Glomerular endothelial cell (primary cell): ENCODE measurements at regions not wholly inside any gene's neighbourhood (a gene's known extent, or its start where the extent isn't known, plus 50 kb on each side); places are given as distances from the start of the nearest gene placed in this dataset.

Experiments
- DNase-seq: peaks from one replicate; pipeline ENCODE4 v3.0.0-alpha.2; 2011; ENCODE audit warnings: low read depth, low spot score; ENCODE audit errors: extremely low read depth

DNA sequence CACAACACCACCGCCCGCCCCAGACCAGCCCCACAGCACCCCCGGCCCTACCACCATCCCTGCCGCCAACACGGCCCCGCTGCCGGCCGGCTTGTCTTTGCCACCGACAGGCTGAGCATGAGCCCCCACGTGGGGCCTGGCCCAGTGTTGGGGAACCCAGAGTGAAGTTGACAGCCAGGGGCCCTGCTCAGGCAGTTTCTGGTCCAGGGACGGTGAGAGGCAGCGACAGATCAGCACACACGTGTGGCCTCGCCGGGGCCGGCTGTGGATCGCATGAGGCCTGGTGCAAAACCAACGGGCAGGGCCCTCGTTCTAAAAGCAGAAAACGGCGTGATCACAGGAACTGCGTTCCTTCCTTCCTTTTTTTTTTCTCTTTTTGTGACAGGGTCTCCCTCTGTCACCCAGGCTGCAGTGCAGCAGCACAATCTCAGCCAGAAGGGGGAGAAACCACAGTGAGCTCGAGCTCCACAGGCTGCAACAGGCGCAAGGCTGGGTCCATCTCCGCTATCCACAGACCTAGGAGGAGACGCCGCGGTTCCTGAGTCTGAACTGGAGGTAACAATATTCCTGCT lies 50.5 kb upstream of the FBRSL1 start:
- DNase-seq: no peak

DNA sequence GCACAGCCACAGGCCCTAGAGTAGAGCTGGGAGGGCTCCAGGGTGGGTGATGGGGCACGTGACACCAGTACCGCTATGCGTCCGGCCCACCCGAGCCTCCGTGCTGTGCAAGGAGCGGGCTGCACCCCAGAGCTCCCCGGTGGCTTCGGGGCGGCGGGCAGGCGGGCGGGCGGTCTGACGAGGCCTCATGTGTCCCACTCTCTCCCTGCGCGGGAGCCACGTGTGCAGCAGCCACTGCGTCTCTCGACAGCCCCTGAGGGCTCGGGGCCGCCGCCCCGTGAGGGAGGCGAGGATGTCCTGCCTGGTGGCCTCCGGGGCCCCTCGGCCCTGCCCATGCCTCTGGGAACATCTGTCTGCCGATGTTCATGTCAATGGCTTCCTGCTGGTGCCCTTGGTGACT lies 51.2 kb upstream of the FBRSL1 start:
- DNase-seq: no peak

DNA sequence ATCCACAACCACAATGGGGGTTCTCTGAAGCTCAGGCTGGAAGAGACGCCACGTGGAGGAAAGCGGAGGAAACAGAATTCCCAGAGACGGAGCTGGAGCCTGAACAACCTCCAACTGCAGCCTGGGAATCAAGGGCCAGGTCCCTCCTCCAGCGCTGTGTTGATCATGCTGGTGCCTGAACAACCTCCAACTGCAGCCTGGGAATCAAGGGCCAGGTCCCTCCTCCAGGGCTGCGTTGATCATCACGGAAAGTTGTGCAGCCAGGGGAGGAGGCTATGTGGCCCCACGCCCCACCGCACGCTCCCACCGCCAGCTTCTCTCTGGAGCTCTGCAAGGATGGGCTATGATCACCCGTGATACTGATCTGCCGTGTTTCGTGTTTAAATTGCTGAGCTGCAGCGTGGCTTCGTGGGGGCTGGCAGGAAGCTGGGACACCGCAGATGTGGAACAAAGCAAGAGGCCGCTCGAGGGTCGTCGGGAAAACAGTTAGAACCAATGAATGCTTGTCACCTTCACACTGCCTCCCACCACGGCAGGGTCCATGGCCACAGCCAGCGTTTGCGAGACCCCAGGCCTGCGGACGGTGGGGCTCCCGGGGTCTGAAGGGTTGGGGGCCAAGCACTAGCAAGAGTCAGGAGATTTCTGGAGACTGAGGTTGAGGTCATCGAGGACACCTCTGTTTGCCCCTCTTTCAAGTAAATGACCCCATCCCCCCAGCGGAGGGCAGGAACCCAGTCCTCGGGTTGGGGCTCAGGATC lies 51.8 kb upstream of the FBRSL1 start:
- no peak for DNase-seq

DNA sequence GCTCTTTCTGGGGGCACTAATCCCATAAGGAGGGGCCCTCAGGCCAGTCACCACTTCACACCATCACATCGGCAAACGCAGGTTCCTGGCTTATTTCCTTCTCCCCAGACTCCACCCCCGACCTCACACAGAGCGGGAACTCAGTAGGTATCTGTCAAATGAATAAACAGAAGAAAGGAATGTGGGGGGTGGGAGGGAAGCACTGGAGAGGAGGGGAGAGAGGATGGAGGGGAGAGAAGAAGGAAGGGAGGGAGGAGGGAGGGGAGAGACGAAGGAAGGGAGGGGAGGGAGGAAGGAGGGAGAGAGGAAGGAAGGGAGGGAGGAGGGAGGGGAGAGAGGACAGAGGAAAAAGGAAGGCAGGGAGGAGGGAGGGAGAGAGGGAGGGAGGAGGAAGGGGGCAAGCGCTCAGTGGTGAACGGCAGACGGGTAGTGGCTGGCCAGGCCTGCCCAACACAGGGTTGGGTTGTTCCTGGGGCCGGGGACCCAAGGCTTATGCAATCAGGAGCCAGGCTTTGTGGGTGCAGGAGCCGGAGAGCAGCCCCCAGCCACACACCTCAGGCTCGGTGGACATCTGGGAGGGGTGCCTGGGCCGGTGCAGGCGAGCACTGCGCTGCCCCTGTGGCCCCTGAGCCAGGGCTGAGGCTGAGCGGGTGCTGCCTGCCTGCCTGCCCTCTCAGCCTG lies 52.6 kb upstream of the FBRSL1 start:
- DNase-seq: no peak

DNA sequence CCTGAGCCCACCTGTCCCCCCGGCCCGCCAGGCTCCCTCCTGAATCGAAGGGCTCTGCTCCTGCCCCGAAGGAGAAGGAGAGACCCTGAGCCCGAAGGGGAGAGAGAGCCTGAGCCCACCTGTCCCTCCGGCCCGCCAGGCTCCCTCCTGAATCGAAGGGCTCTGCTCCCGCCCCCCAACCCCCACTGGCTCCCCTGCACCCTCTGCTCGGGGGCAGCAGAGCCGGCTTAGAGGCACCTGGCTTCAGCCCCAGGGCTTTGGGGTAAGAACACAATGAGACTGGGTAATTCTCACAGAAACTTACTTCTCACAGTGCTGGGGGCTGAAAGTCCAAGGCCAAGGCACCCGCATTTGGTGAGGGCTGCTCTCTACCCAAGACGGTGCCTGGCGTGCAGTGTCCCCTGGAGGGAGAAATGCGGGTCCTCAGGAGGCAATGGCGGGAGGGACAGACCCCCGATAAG lies 53.1 kb upstream of the FBRSL1 start:
- DNase-seq: no peak

DNA sequence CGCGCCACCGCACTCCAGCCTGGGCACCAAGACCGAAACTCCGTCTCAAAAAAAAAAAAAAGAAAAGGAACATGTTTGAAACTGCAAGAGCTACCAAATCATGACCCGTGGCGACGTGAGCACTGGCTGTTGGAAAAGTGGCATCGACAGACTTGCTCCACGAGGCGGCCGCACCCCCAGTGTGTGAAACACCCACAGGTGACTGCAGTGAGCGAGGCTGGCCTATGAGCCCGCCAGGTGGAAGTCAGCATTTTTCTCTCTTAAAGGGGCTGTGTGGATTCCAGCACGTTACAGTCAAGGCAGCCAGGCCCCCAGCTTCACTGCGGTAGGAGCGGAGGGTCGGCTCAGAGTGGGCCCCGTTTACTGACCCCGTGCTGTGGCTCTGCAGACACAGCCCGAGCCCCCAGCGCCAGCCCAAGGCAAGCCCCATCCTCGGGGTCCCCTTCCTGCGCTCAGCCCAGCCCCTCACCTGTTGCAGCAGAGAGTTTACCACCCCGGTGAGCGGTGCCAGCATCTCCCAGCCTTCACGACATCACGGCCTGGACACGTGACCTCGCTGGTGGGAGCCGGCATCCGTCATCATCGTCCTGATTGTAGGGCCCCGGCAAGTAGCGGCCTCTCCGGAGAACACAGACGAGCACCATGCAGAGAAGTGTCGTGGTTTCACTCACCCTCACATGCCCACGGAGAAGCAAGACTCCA lies 54.3 kb upstream of the FBRSL1 start:
- no peak for DNase-seq

DNA sequence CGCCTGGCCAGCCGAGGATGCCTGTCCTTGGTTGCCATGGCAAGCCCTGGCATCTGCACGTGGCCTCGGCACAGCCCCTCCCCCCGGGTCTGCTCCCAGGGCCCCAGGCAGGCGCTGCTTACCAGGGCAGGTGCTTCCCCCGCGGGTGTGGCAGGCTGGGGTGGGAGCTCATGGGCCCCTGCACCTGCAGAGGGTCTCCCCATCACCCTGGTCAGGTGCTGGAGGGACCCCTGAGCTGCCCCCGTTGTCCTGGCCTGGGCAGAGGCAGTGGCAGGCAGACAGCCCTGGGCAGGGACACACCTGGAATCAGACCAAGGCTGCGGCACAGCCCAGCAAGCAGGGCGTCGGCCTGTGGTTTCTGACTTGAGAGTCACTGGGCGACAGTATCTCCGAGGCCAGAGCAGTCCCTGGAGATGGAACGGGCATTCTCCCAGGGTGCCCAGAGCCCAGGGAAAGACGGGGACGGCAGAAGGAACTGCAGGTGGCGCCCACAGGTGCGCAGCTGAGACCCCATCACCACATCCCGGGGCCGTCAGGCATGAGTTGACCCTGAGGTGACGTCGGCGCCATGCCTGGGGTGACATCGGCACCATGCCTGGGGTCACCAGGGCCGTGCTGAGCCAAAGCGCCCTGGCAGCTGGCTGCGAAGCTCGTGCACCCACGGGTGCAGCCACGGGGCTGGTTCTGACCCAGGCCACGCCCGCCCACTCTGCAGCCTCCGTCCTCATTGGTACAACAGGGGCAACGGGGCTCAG lies 56.1 kb upstream of the FBRSL1 start:
- no peak for DNase-seq

DNA sequence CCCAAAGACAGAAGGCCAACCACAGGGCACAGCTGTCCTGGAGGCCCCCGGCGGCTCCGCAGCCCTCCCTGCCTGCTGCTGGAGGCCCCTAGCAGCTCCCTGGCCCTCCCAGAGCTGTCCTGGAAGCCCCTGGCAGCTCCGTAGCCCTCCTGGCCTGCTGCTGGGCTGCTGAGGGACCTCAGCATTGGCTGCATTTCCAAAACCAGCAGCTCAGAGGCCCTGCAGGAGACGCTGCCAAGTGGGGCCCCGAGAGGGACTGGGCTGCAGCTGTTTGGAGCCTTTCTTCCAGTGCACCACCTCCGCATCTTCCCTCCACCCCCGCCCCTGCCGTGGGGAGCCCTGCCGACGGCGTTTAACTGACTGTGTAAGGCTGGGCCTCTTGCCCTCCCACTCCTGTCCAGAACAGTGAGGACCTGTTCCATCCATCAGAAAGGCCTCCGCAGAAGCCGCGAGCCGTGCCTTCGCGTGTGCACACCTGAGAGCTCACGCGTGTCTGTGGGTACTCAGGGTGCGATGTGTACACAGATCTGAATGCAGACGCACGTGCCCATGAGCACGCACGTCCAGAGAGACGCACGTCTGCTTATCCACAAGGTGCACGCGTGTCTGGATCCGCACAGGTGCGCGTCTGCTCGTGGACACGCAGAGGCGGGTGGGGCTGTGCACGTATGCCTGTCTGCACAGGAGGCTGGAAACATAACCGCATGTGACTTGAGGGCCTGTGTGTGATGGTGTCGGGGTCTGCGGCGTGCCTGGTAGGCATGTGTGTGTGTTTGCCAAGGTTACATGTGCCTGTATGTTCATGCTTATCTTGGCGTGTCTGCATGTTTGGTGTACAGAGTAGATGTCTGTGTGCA lies 57.0 kb upstream of the FBRSL1 start:
- no peak for DNase-seq

DNA sequence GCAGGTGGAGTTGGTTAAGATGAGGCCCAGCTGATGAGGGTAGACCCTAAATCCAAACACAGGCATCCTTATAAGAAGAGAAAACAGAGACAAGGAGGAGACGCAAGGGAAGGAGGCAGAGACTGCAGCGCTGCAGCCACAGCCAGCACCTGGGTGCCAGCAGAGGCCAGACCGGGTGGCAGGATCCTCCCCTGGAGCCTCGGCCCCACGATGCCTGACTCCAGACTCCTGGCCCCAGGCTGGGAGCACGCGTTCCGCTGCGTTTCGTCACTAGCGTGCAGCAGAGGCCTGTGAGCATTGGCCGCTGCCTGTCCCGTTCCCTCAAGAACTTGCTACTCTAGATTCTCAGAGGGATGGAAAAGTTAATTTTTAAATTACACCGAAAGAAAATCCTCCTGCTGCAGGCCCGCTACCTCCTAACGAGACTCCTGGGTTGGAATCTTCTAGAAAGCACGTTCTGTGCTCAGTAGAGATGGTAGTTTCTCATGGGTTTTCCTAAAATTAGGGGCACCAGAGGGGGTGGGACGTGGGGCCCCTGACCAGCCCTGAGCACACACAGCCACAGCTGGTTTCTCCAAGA lies 57.7 kb upstream of the FBRSL1 start:
- DNase-seq: no peak

DNA sequence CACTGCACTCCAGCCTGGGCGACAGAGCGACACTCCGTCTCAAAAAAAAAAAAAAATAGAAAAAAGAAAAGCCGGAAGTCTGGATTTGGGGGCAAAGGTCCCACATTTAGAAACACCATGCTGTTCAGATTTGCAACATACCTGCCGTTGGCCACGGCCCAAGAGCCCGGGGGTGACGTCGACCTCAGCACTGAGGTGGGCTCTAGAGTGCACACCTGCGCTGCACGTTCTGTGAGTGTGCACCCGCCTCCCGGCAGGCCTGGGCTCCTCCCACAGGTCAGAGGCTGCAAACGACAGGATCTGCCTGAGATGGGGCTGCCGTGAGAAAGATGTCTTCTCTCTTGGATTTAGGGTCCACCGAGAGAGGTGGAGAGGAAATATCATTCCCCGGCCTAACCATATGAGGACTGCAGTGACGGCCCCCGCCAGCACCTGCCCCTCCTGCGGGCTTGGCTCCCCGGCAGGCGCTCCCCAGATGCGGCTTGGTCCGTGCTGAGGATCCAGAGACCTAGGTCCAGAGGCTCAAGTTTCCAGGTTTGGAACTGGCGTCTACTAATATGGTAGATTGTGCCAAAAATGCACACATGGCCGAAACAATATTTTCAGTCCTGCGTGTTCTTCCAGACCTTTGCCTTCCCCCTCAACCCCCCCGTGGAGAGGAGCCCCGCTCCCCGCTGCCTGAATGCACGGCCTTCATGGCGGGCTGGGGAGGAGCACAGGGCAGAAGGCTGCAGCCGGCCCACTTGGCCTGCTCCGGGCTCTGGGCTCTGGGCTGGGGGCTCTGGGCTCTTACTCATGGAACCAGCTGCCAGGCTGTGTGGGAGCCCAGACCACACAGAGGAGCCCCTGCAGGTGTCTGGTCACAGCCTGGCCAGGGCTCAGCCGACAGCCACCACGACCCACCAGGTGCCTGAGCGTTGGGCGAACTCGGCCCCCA lies 58.8 kb upstream of the FBRSL1 start:
- DNase-seq: no peak

DNA sequence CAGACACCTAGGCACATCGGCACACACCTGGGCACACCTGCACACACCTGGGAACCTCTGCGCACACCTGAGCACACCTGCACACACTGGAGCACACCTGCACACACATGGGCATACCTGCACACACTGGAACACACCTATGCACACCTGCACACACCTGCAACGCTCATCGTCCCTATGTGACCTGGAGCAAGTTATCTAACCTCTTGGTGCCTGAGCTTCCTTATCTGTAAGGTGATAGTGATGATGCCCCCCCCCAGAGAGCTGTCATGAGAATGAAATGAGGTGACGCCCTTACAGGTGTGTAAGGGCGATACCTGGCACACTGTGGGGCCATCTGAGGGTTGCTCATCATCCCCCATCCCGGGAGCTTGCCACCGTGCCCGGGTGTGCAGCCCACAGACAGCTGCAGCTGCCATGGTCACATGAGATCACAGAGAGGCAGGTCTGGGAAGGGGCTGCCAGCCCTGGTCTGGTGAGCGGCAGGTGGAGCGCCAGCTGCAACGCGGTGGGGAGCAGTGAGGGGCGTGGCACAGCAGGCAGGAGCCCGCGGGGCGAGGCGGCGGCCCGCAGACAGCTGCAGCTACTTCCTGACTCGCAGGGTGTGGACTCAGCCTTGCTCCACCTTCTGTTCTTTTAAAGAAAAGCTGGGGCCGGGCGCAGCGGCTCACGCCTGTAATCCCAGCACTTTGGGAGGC lies 59.9 kb upstream of the FBRSL1 start:
- DNase-seq: no peak

DNA sequence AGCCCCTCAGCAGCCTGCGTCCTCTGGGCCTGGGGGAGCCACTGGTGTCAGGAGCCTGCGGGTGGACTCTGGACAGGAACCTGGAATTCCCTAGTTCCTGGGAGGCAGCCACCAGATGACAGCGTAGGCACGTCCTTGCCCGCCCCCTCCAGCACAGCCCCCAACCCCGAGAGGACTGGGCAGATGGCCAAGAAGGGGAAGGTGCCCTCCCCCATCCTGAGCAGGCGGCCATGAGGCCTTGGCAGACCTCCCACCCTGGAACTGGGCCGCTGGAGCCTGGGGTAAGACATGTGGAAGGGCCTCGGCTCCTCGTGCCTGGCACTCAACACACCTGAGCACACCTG lies 60.4 kb upstream of the FBRSL1 start:
- DNase-seq: no peak

DNA sequence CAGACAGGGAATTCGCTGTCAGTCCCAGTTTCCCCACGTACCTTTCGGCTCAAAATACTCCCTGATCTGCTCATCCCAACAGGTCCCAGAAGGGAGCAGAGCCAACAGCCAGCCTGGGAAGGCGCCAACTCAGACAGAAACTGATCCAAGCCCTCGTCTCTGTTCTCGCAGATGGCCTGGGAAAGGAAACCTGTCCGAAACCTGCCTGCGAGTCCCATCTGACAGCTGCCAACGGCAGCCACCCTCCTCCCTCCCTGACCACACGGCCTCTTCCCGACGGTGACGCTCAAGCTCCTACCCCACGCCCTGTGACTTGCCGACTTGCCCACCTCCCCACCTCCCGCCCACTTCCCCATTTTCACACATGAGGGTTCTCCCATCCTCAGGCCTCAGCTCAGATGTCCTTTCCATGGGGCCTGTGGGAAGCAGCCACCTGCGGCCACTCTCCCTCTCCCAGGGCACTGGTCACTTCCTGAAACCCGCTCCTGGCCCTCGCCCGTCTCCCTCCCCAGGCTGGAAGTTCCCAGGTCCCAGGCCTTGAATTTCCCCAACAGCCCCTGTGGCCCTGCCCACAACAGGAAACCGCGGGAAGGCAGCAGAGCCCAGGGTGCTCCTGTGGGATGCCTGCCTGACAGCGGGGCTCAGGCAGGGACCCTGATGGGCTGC lies 60.9 kb upstream of the FBRSL1 start:
- DNase-seq: no peak

DNA sequence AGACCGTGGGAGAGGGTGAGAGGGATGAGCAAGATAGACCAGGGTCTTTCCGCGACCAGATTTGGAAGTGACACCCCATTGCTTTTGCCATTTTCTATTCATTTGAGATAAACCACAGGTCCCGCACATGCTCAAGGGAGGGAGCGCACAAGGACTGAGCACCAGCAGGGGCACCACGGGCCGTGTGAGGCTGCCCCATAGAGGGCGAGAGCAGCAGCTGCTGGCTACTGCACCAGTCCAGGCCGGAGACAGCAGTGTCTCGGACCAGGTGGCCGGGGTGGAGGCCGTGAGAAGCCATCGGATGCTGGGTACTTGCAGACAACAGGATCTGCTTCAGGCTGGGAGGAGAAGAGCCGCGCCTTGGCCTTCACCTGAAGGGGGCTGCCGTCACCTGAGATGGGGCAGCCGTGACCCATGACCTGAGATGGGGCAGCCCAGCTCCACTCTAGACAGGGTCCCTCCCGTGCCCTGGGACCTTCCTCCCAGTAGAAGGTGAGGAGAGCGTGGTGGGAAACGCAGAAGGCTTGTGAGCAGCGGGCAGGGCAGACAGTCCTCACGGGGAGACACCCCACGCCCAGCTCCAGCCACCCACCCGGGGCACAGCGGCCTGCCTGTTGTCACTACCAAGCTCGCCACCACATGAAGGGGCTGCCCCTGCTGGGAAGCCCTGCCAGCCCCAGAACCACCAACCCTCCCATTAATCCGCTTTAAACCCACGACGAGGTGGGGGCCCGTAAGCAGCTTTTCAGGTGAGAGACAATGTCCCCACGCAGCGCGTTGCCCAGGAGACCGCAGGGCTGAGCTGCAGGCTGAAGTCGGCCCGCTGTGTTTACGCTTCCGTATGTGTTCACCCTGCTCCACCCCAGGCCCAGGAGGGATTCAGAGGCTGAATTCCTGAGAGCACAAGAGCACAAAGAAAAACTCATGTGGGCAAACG lies 61.7 kb upstream of the FBRSL1 start:
- no peak for DNase-seq

DNA sequence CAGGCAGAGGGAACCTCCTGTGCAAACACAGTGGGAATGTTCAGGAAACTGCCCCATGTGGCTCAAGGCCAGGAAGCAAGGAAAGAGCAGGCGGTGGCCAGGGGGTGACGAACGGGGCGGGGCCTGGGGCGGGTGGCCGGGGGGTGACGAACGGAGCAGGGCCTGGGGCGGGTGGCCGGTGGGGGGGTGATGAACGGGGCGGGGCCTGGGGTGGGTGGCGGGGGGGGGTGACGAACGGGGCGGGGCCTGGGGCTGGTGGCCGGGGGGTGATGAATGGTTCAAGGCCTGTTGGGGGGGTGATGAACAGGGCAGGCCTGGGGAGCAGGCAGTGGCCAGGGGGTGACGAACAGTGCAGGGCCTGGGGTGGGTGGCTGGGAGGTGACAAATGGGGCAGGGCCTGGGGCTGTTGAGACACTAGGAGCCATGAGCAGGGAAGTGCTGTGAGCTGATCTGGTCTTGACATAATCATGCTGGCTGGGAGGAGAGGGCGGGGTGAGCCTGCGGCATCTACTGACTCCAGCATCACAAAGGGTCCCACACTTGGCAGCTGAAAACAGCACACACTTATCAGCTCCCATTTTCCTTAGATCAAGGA lies 62.7 kb upstream of the FBRSL1 start:
- no peak for DNase-seq
